Parathyroid adenoma (tissue), 2 donors: ENCODE measurements at regions not wholly inside any gene's neighbourhood (a gene's known extent, or its start where the extent isn't known, plus 50 kb on each side); places are given as distances from the start of the nearest gene placed in this dataset.
"Not testable (repeated sequence)": the region's sequence is repeated elsewhere in the genome, so short reads cannot be mapped to it uniquely, and the experiment has no call there.

Source experiments
- H2AFZ ChIP-seq: fragments of 300-600 bp; sonication (generic); one replicate; pipeline ENCODE4 v1.7.0; 2017; ENCODE audit warnings: antibody characterized with exemption, mild to moderate bottlenecking
- H3K27ac ChIP-seq: fragments of 300-600 bp; sonication (generic); one replicate; pipeline ENCODE4 v1.7.0; 2017
- H3K27me3 ChIP-seq: fragments of 300-600 bp; sonication (generic); one replicate; pipeline ENCODE4 v1.7.0; 2017; ENCODE audit warnings: low read length; ENCODE audit not compliant: control insufficient read depth, insufficient read depth
- H3K36me3 ChIP-seq: fragments of 300-600 bp; sonication (generic); one replicate; pipeline ENCODE4 v1.7.0; 2017; ENCODE audit warnings: low read length; ENCODE audit not compliant: control insufficient read depth, insufficient read depth
- H3K4me1 ChIP-seq: fragments of 300-600 bp; sonication (generic); one replicate; pipeline ENCODE4 v1.7.0; 2017; ENCODE audit warnings: control low read depth
- H3K4me2 ChIP-seq: fragments of 300-600 bp; sonication (generic); one replicate; pipeline ENCODE4 v1.7.0; 2017; ENCODE audit warnings: low read length
- H3K4me3 ChIP-seq: fragments of 300-600 bp; sonication (generic); one replicate; pipeline ENCODE4 v1.7.0; 2017; ENCODE audit warnings: low read depth, low read length
- H3K79me2 ChIP-seq: fragments of 300-600 bp; sonication (generic); one replicate; pipeline ENCODE4 v1.7.0; 2017; ENCODE audit warnings: control low read depth
- H3K9ac ChIP-seq: fragments of 300-600 bp; sonication (generic); one replicate; pipeline ENCODE4 v1.7.0; 2017; ENCODE audit warnings: mild to moderate bottlenecking
- H3K9me3 ChIP-seq: fragments of 300-600 bp; sonication (generic); one replicate; pipeline ENCODE4 v1.7.0; 2017; ENCODE audit warnings: low read length; ENCODE audit not compliant: control insufficient read depth
- TF ChIP-seq, protein P1 (sequence below): fragments of 300-600 bp; sonication (generic); IDR thresholded peaks from one replicate; pipeline ENCODE4 v1.7.0; 2017; ENCODE audit warnings: antibody characterized with exemption, mild to moderate bottlenecking
- donor health status: primary hyperparathyroidism.

DNA sequence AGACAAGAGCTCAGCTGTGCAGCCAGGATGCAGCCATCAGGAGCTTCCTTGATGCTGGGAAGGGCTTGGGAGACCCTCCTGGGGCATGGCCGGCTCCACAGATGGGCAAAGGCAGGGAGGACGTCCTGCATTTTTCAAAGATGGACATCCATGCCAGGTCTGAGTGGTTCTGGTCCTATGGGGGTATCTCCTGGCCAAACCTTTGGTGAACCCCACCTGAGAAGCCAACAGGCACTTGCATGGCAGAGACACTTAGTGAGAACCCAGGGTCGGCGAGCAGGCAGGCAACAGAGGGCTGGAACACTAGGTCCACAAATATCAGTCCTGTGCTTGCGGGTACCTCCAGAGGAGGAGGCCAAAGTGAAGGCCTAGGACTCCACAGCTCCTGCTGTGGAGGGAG is 70.0 kb downstream of the KCTD15 start:
- Histone ChIP-seq H3K4me3 (no peak overlapping the region), H3K4me2 (no peak overlapping the region), H3K4me1 (no peaks in the 10 kb centered on the region), H3K9me3 (no peaks in the 10 kb centered on the region), H3K36me3 (no peaks in the 10 kb centered on the region), H3K79me2 (no peaks in the 10 kb centered on the region), H2AFZ (no peak overlapping the region), H3K27me3 (no peaks in the 10 kb centered on the region), H3K9ac (no peak overlapping the region), H3K27ac (no peak overlapping the region)
- TF ChIP-seq, protein P1, sequence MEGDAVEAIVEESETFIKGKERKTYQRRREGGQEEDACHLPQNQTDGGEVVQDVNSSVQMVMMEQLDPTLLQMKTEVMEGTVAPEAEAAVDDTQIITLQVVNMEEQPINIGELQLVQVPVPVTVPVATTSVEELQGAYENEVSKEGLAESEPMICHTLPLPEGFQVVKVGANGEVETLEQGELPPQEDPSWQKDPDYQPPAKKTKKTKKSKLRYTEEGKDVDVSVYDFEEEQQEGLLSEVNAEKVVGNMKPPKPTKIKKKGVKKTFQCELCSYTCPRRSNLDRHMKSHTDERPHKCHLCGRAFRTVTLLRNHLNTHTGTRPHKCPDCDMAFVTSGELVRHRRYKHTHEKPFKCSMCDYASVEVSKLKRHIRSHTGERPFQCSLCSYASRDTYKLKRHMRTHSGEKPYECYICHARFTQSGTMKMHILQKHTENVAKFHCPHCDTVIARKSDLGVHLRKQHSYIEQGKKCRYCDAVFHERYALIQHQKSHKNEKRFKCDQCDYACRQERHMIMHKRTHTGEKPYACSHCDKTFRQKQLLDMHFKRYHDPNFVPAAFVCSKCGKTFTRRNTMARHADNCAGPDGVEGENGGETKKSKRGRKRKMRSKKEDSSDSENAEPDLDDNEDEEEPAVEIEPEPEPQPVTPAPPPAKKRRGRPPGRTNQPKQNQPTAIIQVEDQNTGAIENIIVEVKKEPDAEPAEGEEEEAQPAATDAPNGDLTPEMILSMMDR: no peak

DNA sequence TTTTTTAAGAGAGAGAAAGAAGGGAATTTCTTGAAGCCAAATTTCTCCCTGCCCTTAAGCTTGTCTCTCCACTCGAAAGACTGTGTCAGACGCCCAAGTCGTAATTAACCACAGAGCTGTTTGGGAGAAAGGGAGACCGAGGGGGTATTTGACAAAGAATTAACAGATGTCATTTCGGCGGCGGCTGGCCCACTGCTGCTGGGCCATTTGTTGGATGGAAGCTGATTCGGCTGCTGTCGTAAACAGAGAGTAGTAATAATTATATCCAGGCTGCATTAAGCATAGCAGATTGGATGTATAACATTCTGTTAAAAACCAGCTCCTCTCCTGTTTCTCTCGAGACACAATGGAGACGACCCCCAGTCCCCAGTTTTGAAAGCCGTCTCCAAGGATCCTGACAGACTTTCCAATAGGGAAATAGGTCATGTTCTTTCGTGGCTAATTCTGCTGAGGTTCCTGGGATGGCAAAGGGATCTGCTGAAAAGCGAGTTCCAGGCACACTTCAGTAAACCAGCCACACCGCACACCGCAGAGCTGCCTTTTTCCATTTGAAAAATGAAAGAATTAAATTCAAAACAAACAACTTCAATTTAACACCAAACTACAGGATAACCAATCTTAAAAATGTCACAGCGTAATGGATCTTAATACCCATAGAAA is 71.5 kb downstream of the KCTD15 start:
- TF ChIP-seq, protein P1: no peak
- Histone ChIP-seq H3K79me2 (no peaks in the 10 kb centered on the region), H3K27ac (no peak overlapping the region), H3K4me1 (no peaks in the 10 kb centered on the region), H2AFZ (peak overlapping the region; percentile 36), H3K36me3 (no peaks in the 10 kb centered on the region), H3K9ac (no peak overlapping the region), H3K27me3 (no peaks in the 10 kb centered on the region), H3K4me2 (peak overlapping the region; percentile 57), H3K4me3 (no peak overlapping the region), H3K9me3 (no peaks in the 10 kb centered on the region)

DNA sequence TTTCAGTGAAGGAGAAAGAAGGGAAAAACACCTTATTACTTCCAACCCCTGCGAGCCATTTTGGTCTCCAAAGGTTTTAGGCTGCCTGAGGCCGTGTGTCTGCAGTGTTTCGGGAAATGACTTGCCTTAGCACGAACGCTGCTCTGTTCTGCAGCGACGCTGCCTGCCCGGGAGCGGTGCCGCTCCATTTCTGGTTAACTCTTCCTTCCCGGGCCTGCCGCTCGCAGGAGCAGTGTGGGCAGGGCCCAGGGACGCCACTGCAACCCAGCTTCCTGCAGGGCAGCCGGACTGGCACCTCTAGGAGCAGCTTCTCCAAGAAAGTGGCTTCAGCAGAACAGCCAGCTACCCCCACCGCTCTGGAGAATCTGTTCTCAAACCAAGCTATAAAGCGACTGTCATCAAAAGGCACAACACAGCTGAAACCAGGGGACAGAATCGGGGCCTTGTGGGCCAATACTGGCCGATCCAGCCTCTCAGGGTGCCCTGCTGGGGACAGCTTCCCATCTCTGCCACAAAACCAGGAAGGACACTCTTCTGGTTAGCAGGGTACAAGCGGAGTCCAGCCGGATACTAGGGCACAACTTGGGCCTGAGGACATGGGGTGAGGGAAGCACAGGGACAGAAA is 72.2 kb downstream of the KCTD15 start:
- Histone ChIP-seq H3K27me3 (no peaks in the 10 kb centered on the region), H3K27ac (no peak overlapping the region), H2AFZ (peak overlapping the region; percentile 36), H3K9ac (no peak overlapping the region), H3K4me2 (peak overlapping the region; percentile 57), H3K4me1 (no peaks in the 10 kb centered on the region), H3K36me3 (no peaks in the 10 kb centered on the region), H3K79me2 (no peaks in the 10 kb centered on the region), H3K9me3 (no peaks in the 10 kb centered on the region), H3K4me3 (no peak overlapping the region)
- TF ChIP-seq, protein P1: no peak

DNA sequence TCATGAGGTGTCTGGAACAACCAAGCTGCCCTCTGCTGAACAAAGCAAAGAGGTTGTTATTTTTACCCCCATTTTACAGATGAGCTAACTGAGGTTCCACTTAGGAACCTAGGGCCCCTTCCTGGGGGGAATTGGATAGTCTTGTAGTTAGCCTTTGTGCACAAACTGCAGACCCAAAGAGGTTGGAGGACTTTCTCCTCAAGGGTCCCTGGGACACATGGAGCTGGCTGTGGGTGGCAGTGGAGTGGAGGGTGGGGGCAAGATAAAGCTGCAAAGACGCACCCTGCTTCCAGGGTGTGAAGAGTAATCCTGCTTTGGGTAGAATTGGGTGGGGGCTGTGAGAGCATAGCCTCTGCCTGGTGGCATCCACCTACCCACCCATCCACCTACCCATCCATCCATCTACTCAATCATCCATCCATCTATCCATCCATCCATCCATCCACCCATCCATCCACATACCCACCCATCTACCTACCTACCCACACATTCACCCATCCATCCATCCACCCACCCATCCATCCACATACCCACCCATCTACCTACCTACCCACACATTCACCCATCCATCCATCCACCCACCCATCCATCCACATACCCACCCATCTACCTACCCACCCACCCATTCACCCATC is 73.7 kb downstream of the KCTD15 start:
- H3K9ac ChIP-seq, H3K27ac ChIP-seq, H3K4me1 ChIP-seq, H3K79me2 ChIP-seq, H3K36me3 ChIP-seq, H3K4me3 ChIP-seq, H2AFZ ChIP-seq, H3K4me2 ChIP-seq, H3K27me3 ChIP-seq, H3K9me3 ChIP-seq: not testable (repeated sequence)

DNA sequence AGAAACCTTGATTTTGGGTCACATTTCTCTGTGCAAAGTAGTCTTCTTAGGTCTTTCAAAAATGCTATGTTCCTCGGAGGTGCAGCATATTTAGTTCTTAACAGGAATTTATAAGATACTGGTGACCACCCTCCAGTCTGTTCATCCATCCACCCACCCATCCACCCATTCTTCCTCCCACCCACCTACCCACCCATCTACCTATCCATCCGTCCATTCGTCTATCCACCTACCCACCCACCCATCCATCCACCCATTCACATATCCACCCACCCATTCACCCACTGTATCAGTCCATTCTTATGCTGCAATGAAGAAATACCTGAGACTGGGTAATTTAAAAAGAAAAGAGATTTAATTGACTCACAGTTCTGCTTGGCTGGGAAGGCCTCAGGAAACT is 74.9 kb downstream of the KCTD15 start:
- Histone ChIP-seq H3K27ac (no peak overlapping the region), H2AFZ (no peak overlapping the region), H3K36me3 (no peaks in the 10 kb centered on the region), H3K4me2 (no peak overlapping the region), H3K9ac (no peak overlapping the region), H3K79me2 (no peaks in the 10 kb centered on the region), H3K4me1 (no peaks in the 10 kb centered on the region), H3K4me3 (no peak overlapping the region), H3K27me3 (no peaks in the 10 kb centered on the region), H3K9me3 (no peaks in the 10 kb centered on the region)
- TF ChIP-seq, protein P1: no peak
